ENCODE measurements at regions not wholly inside any gene's neighbourhood (a gene's known extent, or its start where the extent isn't known, plus 50 kb on each side); places are given as distances from the start of the nearest gene placed in this dataset.

- Mint-ChIP-seq H3K27ac (no peak overlapping the region), H3K27me3 (ENCODE audit: low read depth) (no peaks in the 10 kb centered on the region), H3K4me3 (no peak overlapping the region), H3K36me3 (ENCODE audit: low read depth) (no peaks in the 10 kb centered on the region), H3K9me3 (no peaks in the 10 kb centered on the region), H3K4me1 (ENCODE audit: low read depth) (peaks cover 5% of the 10 kb centered on the region)
- DNase-seq (ENCODE audit: low spot score), result no peak
Observed at GRCh38 chr1:194300340-194300739, 1113.9 kb upstream of the B3GALT2 start.

GRCh38 chr1:194298007-194298598, 1111.7 kb upstream of the B3GALT2 start:
- H3K27ac Mint-ChIP-seq, result no peak overlapping the region
- no peak overlapping the region for H3K4me3 Mint-ChIP-seq
- DNase-seq (ENCODE audit: low spot score), result no peak
- H3K4me1 Mint-ChIP-seq (ENCODE audit: low read depth), result peaks cover 6% of the 10 kb centered on the region
- H3K36me3 Mint-ChIP-seq (ENCODE audit: low read depth), result no peaks in the 10 kb centered on the region
- H3K27me3 Mint-ChIP-seq (ENCODE audit: low read depth), result no peaks in the 10 kb centered on the region
- H3K9me3 Mint-ChIP-seq, result no peaks in the 10 kb centered on the region

GRCh38 chr1:194297094-194297493, 1110.7 kb upstream of the B3GALT2 start:
- Mint-ChIP-seq H3K4me1 (ENCODE audit: low read depth) (peaks cover 5% of the 10 kb centered on the region), H3K36me3 (ENCODE audit: low read depth) (no peaks in the 10 kb centered on the region), H3K9me3 (no peaks in the 10 kb centered on the region), H3K27me3 (ENCODE audit: low read depth) (no peaks in the 10 kb centered on the region), H3K4me3 (no peak overlapping the region), H3K27ac (no peak overlapping the region)
- no peak for DNase-seq (ENCODE audit: low spot score)

GRCh38 chr1:194296201-194296600, 1109.8 kb upstream of the B3GALT2 start:
- no peaks in the 10 kb centered on the region for H3K27me3 Mint-ChIP-seq (ENCODE audit: low read depth)
- no peak for DNase-seq (ENCODE audit: low spot score)
- no peak overlapping the region for H3K27ac Mint-ChIP-seq
- no peak overlapping the region for H3K4me3 Mint-ChIP-seq
- no peaks in the 10 kb centered on the region for H3K36me3 Mint-ChIP-seq (ENCODE audit: low read depth)
- H3K4me1 Mint-ChIP-seq (ENCODE audit: low read depth), result peaks cover 5% of the 10 kb centered on the region
- no peaks in the 10 kb centered on the region for H3K9me3 Mint-ChIP-seq

DNA sequence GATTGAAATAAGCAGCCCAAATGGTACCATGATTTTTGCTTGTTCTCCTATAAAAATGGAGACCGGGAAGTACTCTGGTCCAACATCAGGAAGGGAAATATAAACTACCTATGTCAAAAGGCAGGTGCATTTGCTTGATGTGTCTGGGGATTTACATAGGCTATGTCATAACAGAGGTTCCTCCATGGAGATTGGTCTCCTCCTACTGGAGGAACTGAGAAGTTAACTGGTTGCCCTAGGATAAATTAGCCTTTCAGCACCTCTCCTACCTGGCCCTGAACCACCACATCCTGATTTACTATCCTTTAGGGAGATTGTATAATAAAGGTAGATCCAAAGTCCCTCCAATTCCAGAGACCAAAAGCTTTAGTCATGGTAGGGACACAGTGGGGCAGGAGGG, 1109.3 kb upstream of the B3GALT2 start:
- peaks cover 9% of the 10 kb centered on the region for H3K4me1 Mint-ChIP-seq (ENCODE audit: low read depth)
- DNase-seq (ENCODE audit: low spot score), result no peak

GRCh38 chr1:194293851-194294405, 1107.5 kb upstream of the B3GALT2 start:
- Mint-ChIP-seq H3K9me3 (no peaks in the 10 kb centered on the region), H3K4me1 (ENCODE audit: low read depth) (peaks cover 13% of the 10 kb centered on the region)

More for the DNA sequence above, 1109.3 kb upstream of the B3GALT2 start:
- Mint-ChIP-seq H3K27ac (no peak overlapping the region), H3K36me3 (ENCODE audit: low read depth) (no peaks in the 10 kb centered on the region), H3K4me3 (no peak overlapping the region), H3K9me3 (no peaks in the 10 kb centered on the region), H3K27me3 (ENCODE audit: low read depth) (no peaks in the 10 kb centered on the region)

DNA sequence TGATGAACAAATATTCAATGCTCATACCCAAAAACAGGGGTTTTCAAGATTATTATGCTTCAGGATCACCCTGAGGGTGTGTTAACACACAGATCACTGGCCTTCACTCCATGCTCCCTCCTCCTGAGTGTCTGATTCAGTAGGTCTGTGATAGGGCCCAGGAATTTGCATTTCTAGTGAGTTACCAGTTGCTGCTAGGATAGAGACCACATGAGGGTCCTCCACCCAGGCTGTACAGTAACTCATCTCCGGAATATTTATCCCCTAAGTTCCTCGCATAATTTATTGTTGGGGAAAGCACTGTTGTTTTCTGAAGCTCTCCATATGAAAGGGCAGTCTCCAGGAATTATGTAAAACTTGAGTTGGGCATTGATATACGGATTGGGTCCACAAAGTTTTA, 1106.6 kb upstream of the B3GALT2 start:
- peaks cover 13% of the 10 kb centered on the region for H3K4me1 Mint-ChIP-seq (ENCODE audit: low read depth)
- DNase-seq (ENCODE audit: low spot score), result no peak
- no peak overlapping the region for H3K4me3 Mint-ChIP-seq
- H3K36me3 Mint-ChIP-seq (ENCODE audit: low read depth), result no peaks in the 10 kb centered on the region
- no peaks in the 10 kb centered on the region for H3K9me3 Mint-ChIP-seq
- H3K27me3 Mint-ChIP-seq (ENCODE audit: low read depth), result no peaks in the 10 kb centered on the region
- H3K27ac Mint-ChIP-seq, result no peak overlapping the region

More at GRCh38 chr1:194293851-194294405, 1107.5 kb upstream of the B3GALT2 start:
- no peaks in the 10 kb centered on the region for H3K36me3 Mint-ChIP-seq (ENCODE audit: low read depth)
- H3K27me3 Mint-ChIP-seq (ENCODE audit: low read depth), result no peaks in the 10 kb centered on the region
- H3K27ac Mint-ChIP-seq, result no peak overlapping the region
- H3K4me3 Mint-ChIP-seq, result no peak overlapping the region
- no peak for DNase-seq (ENCODE audit: low spot score)

- H3K27ac Mint-ChIP-seq, result no peak overlapping the region
- H3K4me3 Mint-ChIP-seq, result no peak overlapping the region
- DNase-seq (ENCODE audit: low spot score), result no peak
- no peaks in the 10 kb centered on the region for H3K36me3 Mint-ChIP-seq (ENCODE audit: low read depth)
- no peaks in the 10 kb centered on the region for H3K27me3 Mint-ChIP-seq (ENCODE audit: low read depth)
- H3K9me3 Mint-ChIP-seq, result no peaks in the 10 kb centered on the region
- peaks cover 8% of the 10 kb centered on the region for H3K4me1 Mint-ChIP-seq (ENCODE audit: low read depth)
Observed at GRCh38 chr1:194289569-194290266, 1103.3 kb upstream of the B3GALT2 start.

DNA sequence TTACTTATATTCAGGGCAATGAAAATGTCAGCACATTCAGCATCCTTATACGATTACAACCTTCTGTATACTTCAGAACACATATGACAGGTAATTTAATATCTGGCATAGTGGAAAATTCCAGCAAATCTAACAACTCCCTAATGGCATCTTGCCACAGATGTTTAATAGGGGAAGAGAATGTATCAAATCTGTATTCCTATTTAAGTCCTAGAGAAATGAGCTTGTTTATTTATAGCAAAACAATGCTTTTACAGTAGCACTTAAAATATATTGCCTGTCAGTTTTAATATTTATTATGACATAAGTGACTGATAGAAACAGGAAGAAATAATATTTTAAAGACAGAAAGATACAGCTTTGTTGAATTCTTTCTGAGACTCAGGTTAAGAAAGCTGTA, 1101.8 kb upstream of the B3GALT2 start:
- no peak for DNase-seq (ENCODE audit: low spot score)
- H3K36me3 Mint-ChIP-seq (ENCODE audit: low read depth), result no peaks in the 10 kb centered on the region
- H3K9me3 Mint-ChIP-seq, result no peaks in the 10 kb centered on the region
- H3K4me3 Mint-ChIP-seq, result no peak overlapping the region
- H3K27ac Mint-ChIP-seq, result no peak overlapping the region
- no peaks in the 10 kb centered on the region for H3K27me3 Mint-ChIP-seq (ENCODE audit: low read depth)
- H3K4me1 Mint-ChIP-seq (ENCODE audit: low read depth), result peaks cover 8% of the 10 kb centered on the region

- Mint-ChIP-seq H3K4me1 (ENCODE audit: low read depth) (no peaks in the 10 kb centered on the region), H3K9me3 (no peaks in the 10 kb centered on the region), H3K27me3 (ENCODE audit: low read depth) (no peaks in the 10 kb centered on the region), H3K36me3 (ENCODE audit: low read depth) (no peaks in the 10 kb centered on the region), H3K4me3 (no peak overlapping the region), H3K27ac (no peak overlapping the region)
- DNase-seq (ENCODE audit: low spot score), result no peak
Observed at GRCh38 chr1:194281376-194281775, 1095.0 kb upstream of the B3GALT2 start.

DNA sequence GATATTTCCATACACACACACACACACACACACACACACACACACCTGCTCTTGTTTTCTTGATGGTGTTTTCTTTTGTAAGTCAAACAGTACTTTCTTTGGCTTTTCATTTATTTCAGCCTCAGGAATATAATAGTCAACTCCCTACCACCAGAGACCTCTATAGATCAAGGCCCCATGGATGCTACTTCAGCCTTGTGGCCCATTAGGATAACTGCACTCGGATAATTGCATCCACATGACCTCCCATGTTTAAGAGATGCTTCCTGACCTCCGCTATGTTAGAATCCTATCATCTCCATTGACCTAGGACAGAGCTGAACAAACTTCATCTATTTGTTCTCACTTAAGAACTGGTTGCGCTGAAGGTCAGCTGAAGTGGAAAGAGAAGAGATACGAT, 1094.0 kb upstream of the B3GALT2 start:
- H3K9me3 Mint-ChIP-seq, result no peaks in the 10 kb centered on the region
- H3K27me3 Mint-ChIP-seq (ENCODE audit: low read depth), result no peaks in the 10 kb centered on the region

GRCh38 chr1:194279975-194280374, 1093.6 kb upstream of the B3GALT2 start:
- no peaks in the 10 kb centered on the region for H3K4me1 Mint-ChIP-seq (ENCODE audit: low read depth)
- no peaks in the 10 kb centered on the region for H3K9me3 Mint-ChIP-seq
- no peaks in the 10 kb centered on the region for H3K36me3 Mint-ChIP-seq (ENCODE audit: low read depth)
- no peaks in the 10 kb centered on the region for H3K27me3 Mint-ChIP-seq (ENCODE audit: low read depth)
- DNase-seq (ENCODE audit: low spot score), result no peak
- H3K4me3 Mint-ChIP-seq, result no peak overlapping the region
- no peak overlapping the region for H3K27ac Mint-ChIP-seq

More for the DNA sequence above, 1094.0 kb upstream of the B3GALT2 start:
- DNase-seq (ENCODE audit: low spot score), result no peak
- H3K4me3 Mint-ChIP-seq, result no peak overlapping the region
- H3K36me3 Mint-ChIP-seq (ENCODE audit: low read depth), result no peaks in the 10 kb centered on the region
- no peaks in the 10 kb centered on the region for H3K4me1 Mint-ChIP-seq (ENCODE audit: low read depth)
- H3K27ac Mint-ChIP-seq, result no peak overlapping the region

DNA sequence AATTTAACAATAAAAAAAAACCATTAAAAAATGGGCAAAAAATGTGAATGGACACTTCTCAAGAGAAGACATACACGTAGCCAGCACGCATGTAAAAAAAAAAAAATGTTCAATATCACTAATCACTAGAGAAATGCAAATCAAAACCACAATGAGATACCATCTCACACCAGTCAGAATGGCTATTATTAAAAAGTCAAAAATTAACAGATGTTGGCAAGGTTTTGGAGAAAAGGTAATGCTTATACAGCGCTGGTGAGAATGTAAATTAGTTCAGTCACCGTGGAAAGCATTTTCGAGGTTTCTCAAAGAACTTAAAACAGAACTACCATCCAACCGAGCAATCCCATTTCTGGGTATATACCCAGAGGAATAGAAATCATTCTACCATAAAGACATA, 1091.5 kb upstream of the B3GALT2 start:
- no peaks in the 10 kb centered on the region for H3K36me3 Mint-ChIP-seq (ENCODE audit: low read depth)
- no peak overlapping the region for H3K27ac Mint-ChIP-seq
- no peak overlapping the region for H3K4me3 Mint-ChIP-seq
- no peak for DNase-seq (ENCODE audit: low spot score)
- H3K4me1 Mint-ChIP-seq (ENCODE audit: low read depth), result no peaks in the 10 kb centered on the region
- H3K9me3 Mint-ChIP-seq, result no peaks in the 10 kb centered on the region
- no peaks in the 10 kb centered on the region for H3K27me3 Mint-ChIP-seq (ENCODE audit: low read depth)

GRCh38 chr1:194273660-194274059, 1087.2 kb upstream of the B3GALT2 start:
- Mint-ChIP-seq H3K27ac (no peak overlapping the region), H3K27me3 (ENCODE audit: low read depth) (no peaks in the 10 kb centered on the region)

More at GRCh38 chr1:194273660-194274059, 1087.2 kb upstream of the B3GALT2 start:
- Mint-ChIP-seq H3K4me1 (ENCODE audit: low read depth) (no peaks in the 10 kb centered on the region), H3K4me3 (no peak overlapping the region), H3K9me3 (no peaks in the 10 kb centered on the region), H3K36me3 (ENCODE audit: low read depth) (no peaks in the 10 kb centered on the region)
- no peak for DNase-seq (ENCODE audit: low spot score)
